MCF 10A (cell line): ENCODE measurements at regions not wholly inside any gene's neighbourhood (a gene's known extent, or its start where the extent isn't known, plus 50 kb on each side); places are given as distances from the start of the nearest gene placed in this dataset.

Source experiments
- BruUV-seq: library from RNA; stranded (reverse); fragments of 400-500 nt; replicated peaks from 2 replicates; lab custom pipeline; 2021; lab: Mats Ljungman, UMichigan
- CTCF ChIA-PET: fragments of 300-600 bp; sonication (Branson Sonifier 250); formaldehyde crosslinking; extraction: SDS; loops from one replicate; lab custom pipeline; 2021; ENCODE audit warnings: antibody characterized with exemption, inconsistent platforms; lab: Yijun Ruan, JAX
- POLR2A ChIA-PET: fragments of 300-600, 350-650 bp; sonication (Branson Sonifier 250); formaldehyde crosslinking; extraction: SDS; loops from one replicate; lab custom pipeline; 2020; ENCODE audit warnings: antibody characterized with exemption, inconsistent platforms; lab: Yijun Ruan, JAX
- DNase-seq: peaks from one replicate; pipeline ENCODE4 v3.0.0-alpha.2; 2018; ENCODE audit not compliant: unreplicated experiment
- H3K27ac Mint-ChIP-seq: one replicate; pipeline ENCODE4 v1.8.0; 2022; ENCODE audit warnings: mild to moderate bottlenecking, low read depth, mixed read lengths; ENCODE audit not compliant: unreplicated experiment
- H3K27me3 Mint-ChIP-seq: one replicate; pipeline ENCODE4 v1.8.0; 2022; ENCODE audit warnings: mixed read lengths; ENCODE audit not compliant: insufficient read depth, unreplicated experiment
- H3K36me3 Mint-ChIP-seq: one replicate; pipeline ENCODE4 v1.8.0; 2022; ENCODE audit warnings: mild to moderate bottlenecking, moderate library complexity, mixed read lengths; ENCODE audit not compliant: insufficient read depth, unreplicated experiment
- H3K4me1 Mint-ChIP-seq: one replicate; pipeline ENCODE4 v1.8.0; 2022; ENCODE audit warnings: mixed read lengths; ENCODE audit not compliant: insufficient read depth, unreplicated experiment
- H3K4me3 Mint-ChIP-seq: one replicate; pipeline ENCODE4 v1.8.0; 2022; ENCODE audit warnings: mild to moderate bottlenecking, moderate library complexity, mixed read lengths; ENCODE audit not compliant: unreplicated experiment
- H3K9me3 Mint-ChIP-seq: one replicate; pipeline ENCODE4 v1.8.0; 2022; ENCODE audit warnings: mixed read lengths; ENCODE audit not compliant: unreplicated experiment
- intact Hi-C: fragments of 100-400 bp; cut with micrococcal nuclease; formaldehyde crosslinking; loops from 2 replicates; pipeline ENCODE4 v1.14.1; 2022
- TF ChIP-seq, protein P1 (sequence below): fragments of 200-600 bp; IDR thresholded peaks from one replicate; pipeline ENCODE4 v1.8.0; 2022; ENCODE audit warnings: antibody characterized with exemption, mild to moderate bottlenecking; ENCODE audit not compliant: unreplicated experiment

DNA sequence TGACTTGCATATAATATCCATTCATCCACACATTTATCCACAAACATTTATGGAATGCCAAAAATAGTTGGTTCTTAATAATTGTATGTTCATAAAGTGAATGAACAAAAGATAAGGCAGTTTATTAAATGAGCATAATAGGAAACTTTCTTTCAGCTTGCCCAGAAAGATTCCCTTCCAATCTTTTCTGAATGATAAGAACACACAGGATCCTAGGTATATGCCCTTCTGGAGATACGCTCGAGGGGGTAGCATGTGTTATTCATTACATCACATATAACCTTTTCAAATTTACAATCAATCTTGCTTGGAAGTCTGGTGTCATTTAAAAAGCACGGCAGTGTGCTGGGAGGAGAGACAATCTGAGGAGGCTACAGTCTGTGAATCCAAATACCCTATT is 80.4 kb upstream of the PDK4 start:
- Mint-ChIP-seq H3K36me3 (no peaks in the 10 kb centered on the region), H3K4me3 (no peak overlapping the region), H3K4me1 (no peaks in the 10 kb centered on the region), H3K27me3 (no peaks in the 10 kb centered on the region), H3K27ac (no peak overlapping the region), H3K9me3 (no peaks in the 10 kb centered on the region)
- DNase-seq: no peak
- intact Hi-C loops: no loop called here
- TF ChIP-seq, protein P1, sequence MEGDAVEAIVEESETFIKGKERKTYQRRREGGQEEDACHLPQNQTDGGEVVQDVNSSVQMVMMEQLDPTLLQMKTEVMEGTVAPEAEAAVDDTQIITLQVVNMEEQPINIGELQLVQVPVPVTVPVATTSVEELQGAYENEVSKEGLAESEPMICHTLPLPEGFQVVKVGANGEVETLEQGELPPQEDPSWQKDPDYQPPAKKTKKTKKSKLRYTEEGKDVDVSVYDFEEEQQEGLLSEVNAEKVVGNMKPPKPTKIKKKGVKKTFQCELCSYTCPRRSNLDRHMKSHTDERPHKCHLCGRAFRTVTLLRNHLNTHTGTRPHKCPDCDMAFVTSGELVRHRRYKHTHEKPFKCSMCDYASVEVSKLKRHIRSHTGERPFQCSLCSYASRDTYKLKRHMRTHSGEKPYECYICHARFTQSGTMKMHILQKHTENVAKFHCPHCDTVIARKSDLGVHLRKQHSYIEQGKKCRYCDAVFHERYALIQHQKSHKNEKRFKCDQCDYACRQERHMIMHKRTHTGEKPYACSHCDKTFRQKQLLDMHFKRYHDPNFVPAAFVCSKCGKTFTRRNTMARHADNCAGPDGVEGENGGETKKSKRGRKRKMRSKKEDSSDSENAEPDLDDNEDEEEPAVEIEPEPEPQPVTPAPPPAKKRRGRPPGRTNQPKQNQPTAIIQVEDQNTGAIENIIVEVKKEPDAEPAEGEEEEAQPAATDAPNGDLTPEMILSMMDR: no peak
- BruUV-seq: no TSS peak
- ChIA-PET POLR2A (no interaction called here), CTCF (interaction anchor here (1.0 to 8.4 kb wide), 3 partner anchors 13 to 165 kb away, joined by 3 to 131 read pairs (median 4); no protein-coding TSS in a partner anchor)

DNA sequence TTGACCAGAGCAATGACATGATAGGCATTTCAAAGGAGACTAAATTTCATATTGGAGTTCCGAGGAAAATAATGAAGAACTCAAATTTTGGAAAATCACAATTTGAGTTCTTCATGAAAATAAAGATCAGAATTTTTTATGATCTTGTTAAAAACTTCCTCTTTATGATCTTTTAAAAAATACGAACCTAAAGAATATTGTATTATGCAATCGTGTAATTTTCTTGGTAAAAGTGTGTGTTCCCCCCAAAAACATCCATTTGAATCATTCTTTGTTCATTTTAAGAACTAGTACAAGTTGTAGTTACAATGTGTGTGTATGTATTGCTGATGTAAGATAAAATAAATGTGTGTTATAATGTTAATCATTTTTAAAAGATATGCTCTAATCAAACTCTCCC is 79.3 kb upstream of the PDK4 start:
- TF ChIP-seq, protein P1: no peak
- intact Hi-C loops: no loop called here
- CTCF ChIA-PET: interaction anchor here (0.5 to 3.8 kb wide), 8 partner anchors 8 to 148 kb away, joined by 3 to 26 read pairs (median 4); no protein-coding TSS in a partner anchor
- Mint-ChIP-seq H3K27ac (no peak overlapping the region), H3K27me3 (no peaks in the 10 kb centered on the region), H3K4me1 (no peaks in the 10 kb centered on the region), H3K9me3 (no peaks in the 10 kb centered on the region), H3K36me3 (no peaks in the 10 kb centered on the region), H3K4me3 (no peak overlapping the region)
- no TSS peak for BruUV-seq
- POLR2A ChIA-PET: interaction anchor here (0.7 kb wide), 1 partner anchor 47 kb away, joined by 3 read pairs; no protein-coding TSS in a partner anchor
- DNase-seq: no peak

DNA sequence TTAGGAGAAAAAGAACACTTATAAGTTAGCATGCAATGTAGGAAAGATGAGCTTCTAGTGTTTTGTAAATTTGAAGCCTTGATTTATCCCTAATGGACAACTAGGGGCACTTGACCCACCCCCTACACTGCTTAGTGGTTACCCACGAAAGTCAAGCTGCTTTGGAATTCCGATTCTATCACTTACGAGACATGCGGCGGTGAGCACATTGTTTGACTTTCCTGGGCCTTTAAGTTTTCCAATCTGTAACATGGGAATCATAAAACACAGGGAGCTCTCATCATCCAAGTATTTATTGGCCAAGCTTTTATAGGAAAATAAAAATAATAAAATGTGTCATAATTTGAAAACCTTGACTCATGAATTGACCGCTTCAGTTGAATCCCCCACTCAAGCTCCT is 78.7 kb upstream of the PDK4 start:
- H3K36me3 Mint-ChIP-seq: no peaks in the 10 kb centered on the region
- TF ChIP-seq, protein P1: no peak
- CTCF ChIA-PET: interaction anchor here (0.8 to 3.8 kb wide), 6 partner anchors 9 to 147 kb away, joined by 3 to 26 read pairs (median 6); no protein-coding TSS in a partner anchor
- DNase-seq: no peak
- no peaks in the 10 kb centered on the region for H3K9me3 Mint-ChIP-seq
- BruUV-seq: no TSS peak
- H3K27me3 Mint-ChIP-seq: no peaks in the 10 kb centered on the region
- intact Hi-C loops: no loop called here
- POLR2A ChIA-PET: interaction anchor here (0.7 kb wide), 1 partner anchor 46 kb away, joined by 3 read pairs; no protein-coding TSS in a partner anchor
- H3K4me3 Mint-ChIP-seq: no peak overlapping the region
- H3K4me1 Mint-ChIP-seq: no peaks in the 10 kb centered on the region
- no peak overlapping the region for H3K27ac Mint-ChIP-seq

DNA sequence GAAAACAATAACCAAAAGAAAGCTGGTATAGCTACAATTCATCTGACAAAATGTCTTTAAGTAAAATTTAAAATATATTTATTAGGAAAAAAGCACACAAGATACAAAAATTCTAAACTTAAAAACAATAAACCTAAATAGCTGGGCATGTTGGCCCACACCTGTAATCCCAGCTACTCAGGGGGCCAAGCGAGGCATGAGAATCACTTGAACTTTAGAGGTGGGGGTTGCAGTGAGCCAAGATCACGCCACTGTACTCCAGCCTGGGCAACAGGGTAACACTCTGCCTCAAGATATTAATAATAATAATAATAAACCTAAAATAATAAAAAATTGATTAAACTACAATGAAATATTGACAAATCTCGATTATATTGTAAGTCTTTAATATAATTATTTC is 77.8 kb upstream of the PDK4 start:
- no peaks in the 10 kb centered on the region for H3K36me3 Mint-ChIP-seq
- no peak for DNase-seq
- H3K9me3 Mint-ChIP-seq: no peaks in the 10 kb centered on the region
- H3K4me3 Mint-ChIP-seq: no peak overlapping the region
- ChIA-PET CTCF (interaction anchor here (0.7 to 3.8 kb wide), 4 partner anchors 10 to 163 kb away, joined by 3 to 26 read pairs (median 12); no protein-coding TSS in a partner anchor), POLR2A (interaction anchor here (0.6 to 1.3 kb wide), 2 partner anchors 130 to 1173 kb away, joined by 3 to 6 read pairs; no protein-coding TSS in a partner anchor)
- no TSS peak for BruUV-seq
- intact Hi-C loops: no loop called here
- TF ChIP-seq, protein P1: no peak
- H3K4me1 Mint-ChIP-seq: no peaks in the 10 kb centered on the region
- no peaks in the 10 kb centered on the region for H3K27me3 Mint-ChIP-seq
- no peak overlapping the region for H3K27ac Mint-ChIP-seq
